HFF-Myc (cell line): ENCODE measurements at regions not wholly inside any gene's neighbourhood (a gene's known extent, or its start where the extent isn't known, plus 50 kb on each side); places are given as distances from the start of the nearest gene placed in this dataset.
A peak's percentile ranks its signal among the peaks of the same experiment; 100 is the strongest.
"Not testable (repeated sequence)": the region's sequence is repeated elsewhere in the genome, so short reads cannot be mapped to it uniquely, and the experiment has no call there.

ENCODE experiments used
- DNase-seq: peaks from one replicate; pipeline ENCODE4 v3.0.0-alpha.2; 2011; ENCODE audit warnings: low read depth; ENCODE audit errors: extremely low read depth
- H3K4me3 ChIP-seq: replicated peaks from 2 replicates; pipeline ENCODE4 v1.5.1; 2011; ENCODE audit warnings: low read depth, mild to moderate bottlenecking, control low read depth, low read length
- TF ChIP-seq, protein P1 (sequence below): IDR thresholded peaks from 2 replicates; pipeline ENCODE4 v1.5.1; 2012; ENCODE audit warnings: mild to moderate bottlenecking, low read depth, low read length, control low read depth; ENCODE audit errors: missing control alignments

DNA sequence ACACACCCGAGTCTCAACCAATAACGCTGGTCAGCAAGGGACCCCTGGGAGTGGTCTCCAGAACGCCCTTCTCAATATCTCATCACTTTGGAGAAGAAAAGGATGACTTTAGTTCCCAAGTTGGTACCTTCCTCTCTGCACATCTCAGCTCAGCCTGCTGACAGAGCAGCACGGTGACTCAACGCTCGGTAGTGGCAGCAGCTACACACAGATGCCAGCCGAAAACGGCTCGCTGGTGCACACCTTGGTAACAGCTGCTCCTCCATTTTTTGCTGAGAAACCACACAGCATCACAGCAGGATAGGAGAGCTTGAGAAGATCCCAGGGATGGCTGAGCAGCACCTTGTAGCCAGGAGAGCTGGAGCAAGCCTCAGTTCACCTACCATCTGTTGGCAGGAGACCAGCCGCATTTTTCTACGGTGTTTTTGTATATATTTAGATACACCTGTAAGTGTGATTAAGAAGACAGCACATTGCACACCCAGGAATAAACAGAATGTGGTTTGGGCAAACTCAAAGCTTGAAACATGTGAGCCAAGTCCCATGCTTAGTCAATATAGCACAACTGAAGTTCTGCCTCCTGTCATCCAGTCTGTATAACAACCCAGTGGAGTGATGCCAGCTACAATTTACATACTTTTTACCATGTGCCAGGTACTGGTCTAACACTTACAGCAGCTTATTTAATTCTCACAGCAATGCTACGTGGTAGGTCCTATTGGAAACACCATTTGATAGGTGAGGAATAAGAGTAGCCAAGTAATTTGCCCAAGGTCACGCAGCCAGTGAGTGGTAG, 83.8 kb upstream of the ERCC4 start:
- no peak overlapping the region for H3K4me3 ChIP-seq
- no peak for DNase-seq
- TF ChIP-seq, protein P1, sequence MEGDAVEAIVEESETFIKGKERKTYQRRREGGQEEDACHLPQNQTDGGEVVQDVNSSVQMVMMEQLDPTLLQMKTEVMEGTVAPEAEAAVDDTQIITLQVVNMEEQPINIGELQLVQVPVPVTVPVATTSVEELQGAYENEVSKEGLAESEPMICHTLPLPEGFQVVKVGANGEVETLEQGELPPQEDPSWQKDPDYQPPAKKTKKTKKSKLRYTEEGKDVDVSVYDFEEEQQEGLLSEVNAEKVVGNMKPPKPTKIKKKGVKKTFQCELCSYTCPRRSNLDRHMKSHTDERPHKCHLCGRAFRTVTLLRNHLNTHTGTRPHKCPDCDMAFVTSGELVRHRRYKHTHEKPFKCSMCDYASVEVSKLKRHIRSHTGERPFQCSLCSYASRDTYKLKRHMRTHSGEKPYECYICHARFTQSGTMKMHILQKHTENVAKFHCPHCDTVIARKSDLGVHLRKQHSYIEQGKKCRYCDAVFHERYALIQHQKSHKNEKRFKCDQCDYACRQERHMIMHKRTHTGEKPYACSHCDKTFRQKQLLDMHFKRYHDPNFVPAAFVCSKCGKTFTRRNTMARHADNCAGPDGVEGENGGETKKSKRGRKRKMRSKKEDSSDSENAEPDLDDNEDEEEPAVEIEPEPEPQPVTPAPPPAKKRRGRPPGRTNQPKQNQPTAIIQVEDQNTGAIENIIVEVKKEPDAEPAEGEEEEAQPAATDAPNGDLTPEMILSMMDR = no peak

- TF ChIP-seq, protein P1 = no peak
- no peak overlapping the region for H3K4me3 ChIP-seq
Observed at GRCh38 chr16:13838401-13839190, 81.4 kb upstream of the ERCC4 start.

DNA sequence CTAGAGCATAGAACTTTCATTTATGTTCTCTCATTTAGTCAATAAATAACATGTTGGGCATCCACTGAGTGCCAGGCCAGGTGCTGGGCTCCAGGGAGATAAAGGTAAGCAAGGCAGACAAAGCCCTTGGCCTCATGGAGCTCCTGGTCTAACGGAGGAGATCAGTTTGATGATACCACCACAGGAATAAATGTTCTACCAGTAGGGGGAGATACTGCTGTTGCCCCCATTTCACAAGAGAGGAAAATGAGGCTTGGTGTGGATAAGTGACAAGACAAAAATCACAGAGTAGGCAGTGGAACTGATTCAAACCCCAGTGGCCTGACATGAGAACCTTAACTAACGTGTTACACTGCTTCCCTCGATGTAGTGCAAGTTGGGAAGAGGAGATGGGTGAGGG, 80.4 kb upstream of the ERCC4 start:
- DNase-seq = no peak
- H3K4me3 ChIP-seq = no peak overlapping the region
- TF ChIP-seq, protein P1 = peak; percentile 16

More at GRCh38 chr16:13838401-13839190, 81.4 kb upstream of the ERCC4 start:
- DNase-seq = no peak

DNA sequence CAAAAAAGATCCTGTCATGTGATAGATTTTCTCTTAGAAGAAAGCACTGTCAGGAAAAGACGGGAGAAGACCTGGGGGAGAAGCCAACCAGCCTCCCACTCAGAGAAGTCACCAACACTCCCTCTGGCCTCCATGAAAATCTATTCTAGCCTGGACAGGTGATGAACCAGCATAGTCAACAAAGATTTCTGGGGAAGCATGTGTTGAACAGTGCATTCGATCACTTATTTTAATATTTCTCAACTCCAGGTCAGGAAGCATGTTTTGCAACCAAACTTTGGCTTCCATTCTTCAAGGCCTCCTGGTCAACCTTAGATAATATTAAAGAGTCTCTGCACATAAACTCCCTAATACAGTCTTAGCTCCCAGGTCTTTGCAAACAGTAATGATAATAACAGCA, 74.7 kb upstream of the ERCC4 start:
- DNase-seq = no peak
- no peak overlapping the region for H3K4me3 ChIP-seq
- TF ChIP-seq, protein P1 = no peak

- DNase-seq = no peak
- H3K4me3 ChIP-seq = no peak overlapping the region
- TF ChIP-seq, protein P1 = no peak
Observed at GRCh38 chr16:13848795-13849194, 71.2 kb upstream of the ERCC4 start.

GRCh38 chr16:13850173-13850572, 69.8 kb upstream of the ERCC4 start:
- DNase-seq, H3K4me3 ChIP-seq: not testable (repeated sequence)

GRCh38 chr16:13852827-13853226, 67.1 kb upstream of the ERCC4 start:
- TF ChIP-seq, protein P1 = no peak
- no peak for DNase-seq

More at GRCh38 chr16:13852827-13853226, 67.1 kb upstream of the ERCC4 start:
- H3K4me3 ChIP-seq = no peak overlapping the region
